ENCODE measurements at regions not wholly inside any gene's neighbourhood (a gene's known extent, or its start where the extent isn't known, plus 50 kb on each side); places are given as distances from the start of the nearest gene placed in this dataset.
"Not testable (repeated sequence)": the region's sequence is repeated elsewhere in the genome, so short reads cannot be mapped to it uniquely, and the experiment has no call there.

GRCh38 chr9:138210388-138210986 lies 332.9 kb downstream of the CACNA1B start:
- not testable (repeated sequence) for TF ChIP-seq POLR2A, EP300 (IDR thresholded peaks at IDR 0.05)
